ENCODE measurements at regions not wholly inside any gene's neighbourhood (a gene's known extent, or its start where the extent isn't known, plus 50 kb on each side); places are given as distances from the start of the nearest gene placed in this dataset.

- no peak for TF ChIP-seq CTCF (IDR thresholded peaks at IDR 0.05; ENCODE audit: low read depth, low read length, poor library complexity, severe bottlenecking)
- TF ChIP-seq EZH2phosphoT487 (IDR thresholded peaks at IDR 0.05; ENCODE audit: borderline replicate concordance, low read length), result no peak
Measured at GRCh38 chr1:82455342-82455741, 654.6 kb downstream of the ADGRL2 start.
